ENCODE measurements at regions not wholly inside any gene's neighbourhood (a gene's known extent, or its start where the extent isn't known, plus 50 kb on each side); places are given as distances from the start of the nearest gene placed in this dataset.

GRCh38 chr18:44273298-44273697 lies 407.4 kb upstream of the SETBP1 start:
- no peaks in the 10 kb centered on the region for H3K27me3 ChIP-seq (ENCODE audit: insufficient read depth, low read length)
- H3K4me1 ChIP-seq (ENCODE audit: insufficient read depth, low read length), result no peaks in the 10 kb centered on the region
- no peak overlapping the region for H3K4me3 ChIP-seq (ENCODE audit: low read length)
- H3K36me3 ChIP-seq (ENCODE audit: insufficient read depth, low read length), result no peaks in the 10 kb centered on the region
- no peak overlapping the region for H2AFZ ChIP-seq (ENCODE audit: low read depth, low read length)
- H3K9me3 ChIP-seq (ENCODE audit: low read length), result no peaks in the 10 kb centered on the region

DNA sequence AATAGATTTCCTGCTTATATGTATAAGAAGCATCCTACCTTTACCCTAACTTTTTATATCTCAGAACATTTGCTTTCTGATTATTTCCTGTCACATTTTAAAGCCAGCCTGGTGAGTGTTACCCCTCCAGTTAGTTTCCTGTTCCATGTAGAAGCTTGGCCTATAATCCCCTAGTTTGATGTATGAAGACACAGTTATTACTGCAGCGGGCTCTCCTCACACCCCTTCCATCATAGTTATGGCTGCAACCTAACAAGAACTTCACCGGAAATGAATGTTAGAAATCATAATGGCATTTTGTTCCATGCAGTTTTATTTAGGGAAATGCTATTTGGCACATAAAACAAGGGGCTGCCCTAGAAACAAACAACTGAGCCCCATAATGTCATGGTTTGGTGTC lies 400.2 kb upstream of the SETBP1 start:
- H3K36me3 ChIP-seq (ENCODE audit: insufficient read depth, low read length), result no peaks in the 10 kb centered on the region
- no peak overlapping the region for H3K4me3 ChIP-seq (ENCODE audit: low read length)
- H2AFZ ChIP-seq (ENCODE audit: low read depth, low read length), result no peak overlapping the region
- no peaks in the 10 kb centered on the region for H3K9me3 ChIP-seq (ENCODE audit: low read length)
- no peaks in the 10 kb centered on the region for H3K4me1 ChIP-seq (ENCODE audit: insufficient read depth, low read length)
- peaks cover 2% of the 10 kb centered on the region for H3K27me3 ChIP-seq (ENCODE audit: insufficient read depth, low read length)

- H2AFZ ChIP-seq (ENCODE audit: low read depth, low read length), result no peak overlapping the region
- no peaks in the 10 kb centered on the region for H3K36me3 ChIP-seq (ENCODE audit: insufficient read depth, low read length)
- H3K4me1 ChIP-seq (ENCODE audit: insufficient read depth, low read length), result peaks cover 12% of the 10 kb centered on the region
- no peaks in the 10 kb centered on the region for H3K27me3 ChIP-seq (ENCODE audit: insufficient read depth, low read length)
- H3K4me3 ChIP-seq (ENCODE audit: low read length), result no peak overlapping the region
- H3K9me3 ChIP-seq (ENCODE audit: low read length), result no peaks in the 10 kb centered on the region
Measured at GRCh38 chr18:44286049-44286448, 394.6 kb upstream of the SETBP1 start.

- no peaks in the 10 kb centered on the region for H3K9me3 ChIP-seq (ENCODE audit: low read length)
- H3K4me3 ChIP-seq (ENCODE audit: low read length), result no peak overlapping the region
- no peaks in the 10 kb centered on the region for H3K27me3 ChIP-seq (ENCODE audit: insufficient read depth, low read length)
- no peak overlapping the region for H2AFZ ChIP-seq (ENCODE audit: low read depth, low read length)
- no peaks in the 10 kb centered on the region for H3K36me3 ChIP-seq (ENCODE audit: insufficient read depth, low read length)
- peaks cover 20% of the 10 kb centered on the region for H3K4me1 ChIP-seq (ENCODE audit: insufficient read depth, low read length)
Measured at GRCh38 chr18:44290366-44290977, 390.2 kb upstream of the SETBP1 start.

GRCh38 chr18:44298566-44298965 lies 382.1 kb upstream of the SETBP1 start:
- no peaks in the 10 kb centered on the region for H3K9me3 ChIP-seq (ENCODE audit: low read length)
- H3K4me3 ChIP-seq (ENCODE audit: low read length), result no peak overlapping the region
- no peaks in the 10 kb centered on the region for H3K36me3 ChIP-seq (ENCODE audit: insufficient read depth, low read length)

GRCh38 chr18:44309185-44309584 lies 371.5 kb upstream of the SETBP1 start:
- H3K9me3 ChIP-seq (ENCODE audit: low read length), result no peaks in the 10 kb centered on the region
- no peaks in the 10 kb centered on the region for H3K27me3 ChIP-seq (ENCODE audit: insufficient read depth, low read length)
- H3K4me3 ChIP-seq (ENCODE audit: low read length), result no peak overlapping the region
- no peak overlapping the region for H2AFZ ChIP-seq (ENCODE audit: low read depth, low read length)
- no peaks in the 10 kb centered on the region for H3K36me3 ChIP-seq (ENCODE audit: insufficient read depth, low read length)
- H3K4me1 ChIP-seq (ENCODE audit: insufficient read depth, low read length), result no peaks in the 10 kb centered on the region

More at GRCh38 chr18:44298566-44298965, 382.1 kb upstream of the SETBP1 start:
- H3K27me3 ChIP-seq (ENCODE audit: insufficient read depth, low read length), result no peaks in the 10 kb centered on the region
- H2AFZ ChIP-seq (ENCODE audit: low read depth, low read length), result no peak overlapping the region
- H3K4me1 ChIP-seq (ENCODE audit: insufficient read depth, low read length), result no peaks in the 10 kb centered on the region

DNA sequence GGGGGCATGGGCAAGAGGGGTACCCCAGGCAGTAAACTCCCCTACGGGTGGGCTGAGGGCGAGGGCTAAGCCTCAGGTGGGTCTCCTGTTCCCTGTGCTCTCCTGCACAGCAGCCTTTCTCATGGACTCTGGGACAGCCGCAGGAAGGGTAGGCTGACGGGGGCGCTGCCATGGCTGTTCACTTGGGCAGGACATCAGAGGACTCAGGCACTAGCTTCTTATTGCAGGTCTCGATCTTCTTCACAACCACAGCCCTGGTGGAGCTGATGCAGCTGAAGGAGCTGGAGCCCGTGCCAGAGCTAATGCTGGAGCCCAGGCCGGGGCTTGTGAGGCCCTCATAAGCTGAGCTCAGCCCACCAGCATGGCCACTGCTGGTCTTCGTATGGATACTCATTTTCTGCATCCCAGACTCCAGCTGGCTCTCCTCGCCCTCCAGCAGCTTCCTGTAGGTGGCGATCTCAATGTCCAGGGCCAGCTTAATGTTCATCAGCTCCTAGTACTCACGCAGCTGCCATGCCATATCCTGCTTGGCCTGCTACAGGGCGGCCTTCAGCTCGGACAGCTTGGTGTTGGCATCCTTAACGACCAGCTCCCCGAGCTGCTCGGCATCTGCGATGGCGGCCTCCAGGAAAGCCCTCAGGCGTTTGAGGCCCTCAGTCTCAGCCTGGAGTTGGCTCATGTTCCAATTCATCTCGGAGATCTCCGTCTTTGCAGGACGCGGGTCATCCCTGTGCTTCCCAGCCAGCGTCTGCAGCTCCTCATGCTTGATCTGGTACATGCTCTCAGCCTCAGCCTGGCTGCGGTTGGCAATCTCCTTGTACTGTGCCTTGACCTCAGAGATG lies 359.8 kb upstream of the SETBP1 start:
- Histone ChIP-seq H3K36me3 (ENCODE audit: insufficient read depth, low read length) (no peaks in the 10 kb centered on the region), H2AFZ (ENCODE audit: low read depth, low read length) (no peak overlapping the region), H3K4me3 (ENCODE audit: low read length) (no peak overlapping the region), H3K9me3 (ENCODE audit: low read length) (no peaks in the 10 kb centered on the region), H3K4me1 (ENCODE audit: insufficient read depth, low read length) (no peaks in the 10 kb centered on the region), H3K27me3 (ENCODE audit: insufficient read depth, low read length) (peaks cover 2% of the 10 kb centered on the region)

- Histone ChIP-seq H3K36me3 (ENCODE audit: insufficient read depth, low read length) (no peaks in the 10 kb centered on the region), H3K4me3 (ENCODE audit: low read length) (no peak overlapping the region), H3K27me3 (ENCODE audit: insufficient read depth, low read length) (peaks cover 2% of the 10 kb centered on the region), H3K4me1 (ENCODE audit: insufficient read depth, low read length) (no peaks in the 10 kb centered on the region), H3K9me3 (ENCODE audit: low read length) (no peaks in the 10 kb centered on the region), H2AFZ (ENCODE audit: low read depth, low read length) (no peak overlapping the region)
Measured at GRCh38 chr18:44321868-44322590, 358.7 kb upstream of the SETBP1 start.

DNA sequence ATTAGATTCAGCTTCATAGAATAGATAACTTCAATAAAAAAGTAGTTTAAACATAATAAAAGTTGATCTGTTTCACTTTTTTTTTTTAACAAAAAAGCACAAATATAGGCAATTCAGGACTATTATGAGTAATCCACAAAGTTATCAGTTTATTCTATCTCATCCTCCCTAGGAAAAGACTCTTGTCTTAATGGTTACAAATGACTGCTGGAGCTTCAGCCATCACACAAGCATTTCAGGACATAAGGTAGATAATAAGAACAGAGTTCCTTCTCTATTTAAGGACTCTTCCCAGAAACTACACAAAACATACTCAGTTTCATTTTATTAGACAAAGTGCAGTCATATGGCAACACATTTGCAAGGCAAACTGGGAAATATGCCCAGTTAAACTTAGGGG lies 357.6 kb upstream of the SETBP1 start:
- no peaks in the 10 kb centered on the region for H3K9me3 ChIP-seq (ENCODE audit: low read length)
- no peaks in the 10 kb centered on the region for H3K36me3 ChIP-seq (ENCODE audit: insufficient read depth, low read length)
- no peak overlapping the region for H2AFZ ChIP-seq (ENCODE audit: low read depth, low read length)
- H3K27me3 ChIP-seq (ENCODE audit: insufficient read depth, low read length), result peaks cover 2% of the 10 kb centered on the region
- H3K4me3 ChIP-seq (ENCODE audit: low read length), result no peak overlapping the region
- no peaks in the 10 kb centered on the region for H3K4me1 ChIP-seq (ENCODE audit: insufficient read depth, low read length)

GRCh38 chr18:44324361-44324760 lies 356.3 kb upstream of the SETBP1 start:
- H3K4me1 ChIP-seq (ENCODE audit: insufficient read depth, low read length), result no peaks in the 10 kb centered on the region
- H2AFZ ChIP-seq (ENCODE audit: low read depth, low read length), result no peak overlapping the region
- H3K4me3 ChIP-seq (ENCODE audit: low read length), result no peak overlapping the region
- no peaks in the 10 kb centered on the region for H3K36me3 ChIP-seq (ENCODE audit: insufficient read depth, low read length)
- H3K9me3 ChIP-seq (ENCODE audit: low read length), result no peaks in the 10 kb centered on the region
- peaks cover 2% of the 10 kb centered on the region for H3K27me3 ChIP-seq (ENCODE audit: insufficient read depth, low read length)

GRCh38 chr18:44325903-44326635 lies 354.6 kb upstream of the SETBP1 start:
- H2AFZ ChIP-seq (ENCODE audit: low read depth, low read length), result no peak overlapping the region
- H3K9me3 ChIP-seq (ENCODE audit: low read length), result no peaks in the 10 kb centered on the region
- no peak overlapping the region for H3K4me3 ChIP-seq (ENCODE audit: low read length)
- H3K4me1 ChIP-seq (ENCODE audit: insufficient read depth, low read length), result no peaks in the 10 kb centered on the region
- no peaks in the 10 kb centered on the region for H3K36me3 ChIP-seq (ENCODE audit: insufficient read depth, low read length)
- H3K27me3 ChIP-seq (ENCODE audit: insufficient read depth, low read length), result peaks cover 2% of the 10 kb centered on the region

- Histone ChIP-seq H3K9me3 (ENCODE audit: low read length) (no peaks in the 10 kb centered on the region), H3K4me1 (ENCODE audit: insufficient read depth, low read length) (no peaks in the 10 kb centered on the region), H3K4me3 (ENCODE audit: low read length) (no peak overlapping the region), H3K27me3 (ENCODE audit: insufficient read depth, low read length) (no peaks in the 10 kb centered on the region), H2AFZ (ENCODE audit: low read depth, low read length) (no peak overlapping the region), H3K36me3 (ENCODE audit: insufficient read depth, low read length) (no peaks in the 10 kb centered on the region)
Measured at GRCh38 chr18:44331656-44332570, 348.8 kb upstream of the SETBP1 start.
